WTC11 (cell line): ENCODE measurements at regions not wholly inside any gene's neighbourhood (a gene's known extent, or its start where the extent isn't known, plus 50 kb on each side); places are given as distances from the start of the nearest gene placed in this dataset.

ENCODE experiments used
- ATF2 ChIP-seq: sonication (generic); formaldehyde crosslinking; IDR thresholded peaks from 2 replicates; pipeline ENCODE4 v1.8.1; 2022; ENCODE audit warnings: low read depth, missing genetic modification reagents, borderline replicate concordance
- CREB1 ChIP-seq: sonication (generic); formaldehyde crosslinking; IDR thresholded peaks from 2 replicates; pipeline ENCODE4 v1.8.0; 2023; ENCODE audit warnings: mild to moderate bottlenecking, missing genetic modification reagents
- CTCF ChIP-seq: fragments of 200-600 bp; IDR thresholded peaks from 2 replicates; pipeline ENCODE4 v1.8.0; 2022; ENCODE audit warnings: antibody characterized with exemption
- NFE2L1 ChIP-seq: sonication (generic); formaldehyde crosslinking; IDR thresholded peaks from 2 replicates; pipeline ENCODE4 v1.8.1; 2023; ENCODE audit warnings: missing genetic modification reagents
- TF ChIP-seq, protein P1 (sequence below): sonication (generic); formaldehyde crosslinking; IDR thresholded peaks from 2 replicates; pipeline ENCODE4 v1.8.0; 2023; ENCODE audit warnings: missing genetic modification reagents, mild to moderate bottlenecking, borderline replicate concordance
- TF ChIP-seq, protein P2 (sequence below): sonication (generic); formaldehyde crosslinking; conservative IDR thresholded peaks from 2 replicates; pipeline ENCODE4 v1.8.1; 2022; ENCODE audit warnings: mild to moderate bottlenecking, missing genetic modification reagents

DNA sequence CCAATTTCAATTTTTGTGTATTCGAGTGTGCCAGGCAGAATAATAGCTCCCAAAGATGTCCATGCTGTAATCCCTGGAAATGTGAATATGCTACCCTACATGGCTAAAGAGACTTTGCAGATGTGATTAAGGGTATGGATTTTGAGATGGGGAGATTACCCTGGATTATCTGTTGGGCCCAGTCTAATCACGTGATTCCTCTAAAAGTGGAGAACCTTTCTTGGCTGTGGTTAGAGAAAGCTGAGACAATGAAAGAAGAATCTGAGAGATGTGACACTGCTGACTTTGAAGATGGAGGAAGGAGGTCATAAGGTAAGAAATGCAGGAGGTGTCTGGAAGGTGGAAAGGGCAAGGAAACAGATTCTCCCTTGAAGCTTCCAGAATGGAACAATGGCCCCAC, 503.5 kb upstream of the PITX2 start:
- no peak for TF ChIP-seq CTCF
- no peak for TF ChIP-seq ATF2
- TF ChIP-seq, protein P1, sequence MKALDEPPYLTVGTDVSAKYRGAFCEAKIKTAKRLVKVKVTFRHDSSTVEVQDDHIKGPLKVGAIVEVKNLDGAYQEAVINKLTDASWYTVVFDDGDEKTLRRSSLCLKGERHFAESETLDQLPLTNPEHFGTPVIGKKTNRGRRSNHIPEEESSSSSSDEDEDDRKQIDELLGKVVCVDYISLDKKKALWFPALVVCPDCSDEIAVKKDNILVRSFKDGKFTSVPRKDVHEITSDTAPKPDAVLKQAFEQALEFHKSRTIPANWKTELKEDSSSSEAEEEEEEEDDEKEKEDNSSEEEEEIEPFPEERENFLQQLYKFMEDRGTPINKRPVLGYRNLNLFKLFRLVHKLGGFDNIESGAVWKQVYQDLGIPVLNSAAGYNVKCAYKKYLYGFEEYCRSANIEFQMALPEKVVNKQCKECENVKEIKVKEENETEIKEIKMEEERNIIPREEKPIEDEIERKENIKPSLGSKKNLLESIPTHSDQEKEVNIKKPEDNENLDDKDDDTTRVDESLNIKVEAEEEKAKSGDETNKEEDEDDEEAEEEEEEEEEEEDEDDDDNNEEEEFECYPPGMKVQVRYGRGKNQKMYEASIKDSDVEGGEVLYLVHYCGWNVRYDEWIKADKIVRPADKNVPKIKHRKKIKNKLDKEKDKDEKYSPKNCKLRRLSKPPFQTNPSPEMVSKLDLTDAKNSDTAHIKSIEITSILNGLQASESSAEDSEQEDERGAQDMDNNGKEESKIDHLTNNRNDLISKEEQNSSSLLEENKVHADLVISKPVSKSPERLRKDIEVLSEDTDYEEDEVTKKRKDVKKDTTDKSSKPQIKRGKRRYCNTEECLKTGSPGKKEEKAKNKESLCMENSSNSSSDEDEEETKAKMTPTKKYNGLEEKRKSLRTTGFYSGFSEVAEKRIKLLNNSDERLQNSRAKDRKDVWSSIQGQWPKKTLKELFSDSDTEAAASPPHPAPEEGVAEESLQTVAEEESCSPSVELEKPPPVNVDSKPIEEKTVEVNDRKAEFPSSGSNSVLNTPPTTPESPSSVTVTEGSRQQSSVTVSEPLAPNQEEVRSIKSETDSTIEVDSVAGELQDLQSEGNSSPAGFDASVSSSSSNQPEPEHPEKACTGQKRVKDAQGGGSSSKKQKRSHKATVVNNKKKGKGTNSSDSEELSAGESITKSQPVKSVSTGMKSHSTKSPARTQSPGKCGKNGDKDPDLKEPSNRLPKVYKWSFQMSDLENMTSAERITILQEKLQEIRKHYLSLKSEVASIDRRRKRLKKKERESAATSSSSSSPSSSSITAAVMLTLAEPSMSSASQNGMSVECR (CRISPR knock-in tag): no peak
- TF ChIP-seq, protein P2, sequence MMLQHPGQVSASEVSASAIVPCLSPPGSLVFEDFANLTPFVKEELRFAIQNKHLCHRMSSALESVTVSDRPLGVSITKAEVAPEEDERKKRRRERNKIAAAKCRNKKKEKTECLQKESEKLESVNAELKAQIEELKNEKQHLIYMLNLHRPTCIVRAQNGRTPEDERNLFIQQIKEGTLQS (CRISPR knock-in tag): no peak
- TF ChIP-seq CREB1: no peak
- TF ChIP-seq NFE2L1: no peak
